SU-DHL-6 (cell line): ENCODE measurements at regions not wholly inside any gene's neighbourhood (a gene's known extent, or its start where the extent isn't known, plus 50 kb on each side); places are given as distances from the start of the nearest gene placed in this dataset.

Source experiments
- H2AFZ ChIP-seq: fragments of 200-600 bp; sonication (generic); 2 replicates; pipeline ENCODE4 v1.6.1; 2014; ENCODE audit warnings: low read depth, mild to moderate bottlenecking, moderate library complexity, mixed read lengths, antibody characterized with exemption, low read length; ENCODE audit not compliant: severe bottlenecking
- H3F3A ChIP-seq: fragments of 200-600 bp; shearing (Covaris generic); 2 replicates; pipeline ENCODE4 v1.6.0; 2016; ENCODE audit warnings: antibody characterized with exemption, mild to moderate bottlenecking; ENCODE audit not compliant: insufficient read depth
- H3K27ac ChIP-seq: fragments of 200-600 bp; sonication (generic); 2 replicates; pipeline ENCODE4 v1.5.1; 2016; ENCODE audit warnings: low read depth, mild to moderate bottlenecking, low read length, moderate library complexity, mixed read lengths
- H3K27me3 ChIP-seq: fragments of 200-600 bp; sonication (generic), shearing (Covaris generic); 2 replicates; pipeline ENCODE4 v1.6.0; 2014; ENCODE audit warnings: mild to moderate bottlenecking, low read length
- H3K36me3 ChIP-seq: fragments of 200-600 bp; sonication (generic); 2 replicates; pipeline ENCODE4 v1.6.1; 2014; ENCODE audit warnings: mild to moderate bottlenecking, low read length, mixed read lengths
- H3K4me2 ChIP-seq: fragments of 300-600, 200-600 bp; shearing (Covaris generic), sonication (generic); 2 replicates; pipeline ENCODE4 v1.6.0; 2014; ENCODE audit warnings: low read length, low read depth, mild to moderate bottlenecking; ENCODE audit not compliant: poor library complexity, severe bottlenecking
- H3K4me3 ChIP-seq: fragments of 200-600 bp; sonication (generic); 2 replicates; pipeline ENCODE4 v1.5.1; 2014; ENCODE audit warnings: antibody characterized with exemption, low read length, mild to moderate bottlenecking, mixed read lengths; ENCODE audit not compliant: insufficient read depth, poor library complexity, severe bottlenecking
- H3K79me2 ChIP-seq: fragments of 200-600 bp; sonication (generic); 2 replicates; pipeline ENCODE4 v1.6.1; 2014; ENCODE audit warnings: mild to moderate bottlenecking, low read length, moderate library complexity; ENCODE audit not compliant: insufficient read depth
- H3K9ac ChIP-seq: fragments of 200-600 bp; sonication (generic); 2 replicates; pipeline ENCODE4 v1.7.0; 2014; ENCODE audit warnings: mild to moderate bottlenecking, low read length
- H3K9me2 ChIP-seq: fragments of 200-600 bp; sonication (generic); replicated peaks from 2 replicates; pipeline ENCODE4 v1.6.1; 2014; ENCODE audit warnings: low read length; ENCODE audit not compliant: insufficient read depth
- H3K9me3 ChIP-seq: fragments of 200-600 bp; sonication (generic); 2 replicates; pipeline ENCODE4 v1.6.1; 2014; ENCODE audit warnings: low read length, mixed read lengths; ENCODE audit not compliant: insufficient read depth
- H4K20me1 ChIP-seq: fragments of 200-600 bp; sonication (generic); 2 replicates; pipeline ENCODE4 v1.6.1; 2014; ENCODE audit warnings: low read depth, mild to moderate bottlenecking, antibody characterized with exemption, low read length, moderate library complexity, mixed read lengths
- EZH2phosphoT487 ChIP-seq: fragments of 200-600 bp; sonication (generic), shearing (Covaris generic); conservative IDR thresholded peaks from 2 replicates; pipeline ENCODE4 v1.6.1; 2018; ENCODE audit warnings: mild to moderate bottlenecking, antibody characterized with exemption, low read length, moderate library complexity, mixed read lengths
- TF ChIP-seq, protein P1 (sequence below): fragments of 200-600 bp; sonication (generic); IDR thresholded peaks from one replicate; pipeline ENCODE4 v1.5.1; 2017; ENCODE audit warnings: antibody characterized with exemption, mild to moderate bottlenecking, low read length, moderate library complexity; ENCODE audit not compliant: insufficient read depth, poor library complexity, severe bottlenecking

DNA sequence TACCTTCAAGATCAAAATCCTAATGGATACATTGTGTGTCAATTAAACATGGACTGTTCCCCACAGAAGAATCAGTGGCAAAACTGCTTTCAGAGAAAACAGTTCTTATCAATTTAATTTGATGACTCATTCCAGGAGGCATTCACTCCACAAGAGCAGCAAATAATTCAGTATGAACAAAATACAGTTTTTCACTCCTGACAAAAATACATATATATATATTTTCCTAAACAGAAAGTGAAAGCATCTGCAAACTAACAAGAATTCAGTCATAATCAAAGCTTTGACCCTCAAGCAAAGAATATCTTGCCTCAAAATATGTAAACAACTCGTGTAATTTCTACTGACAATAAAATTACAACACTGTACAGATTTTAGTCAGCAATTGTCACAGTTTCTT lies 685.1 kb upstream of the SLC8A1 start:
- Histone ChIP-seq H3K27me3 (no peaks in the 10 kb centered on the region), H3K27ac (no peak overlapping the region), H3K9me3 (no peaks in the 10 kb centered on the region), H3K36me3 (no peaks in the 10 kb centered on the region), H3K4me3 (no peak overlapping the region), H3K9ac (no peak overlapping the region), H3K9me2 (no peaks in the 10 kb centered on the region), H4K20me1 (no peaks in the 10 kb centered on the region), H2AFZ (no peak overlapping the region), H3F3A (no peaks in the 10 kb centered on the region), H3K4me2 (no peak overlapping the region), H3K79me2 (no peaks in the 10 kb centered on the region)
- no peak for TF ChIP-seq EZH2phosphoT487
- TF ChIP-seq, protein P1, sequence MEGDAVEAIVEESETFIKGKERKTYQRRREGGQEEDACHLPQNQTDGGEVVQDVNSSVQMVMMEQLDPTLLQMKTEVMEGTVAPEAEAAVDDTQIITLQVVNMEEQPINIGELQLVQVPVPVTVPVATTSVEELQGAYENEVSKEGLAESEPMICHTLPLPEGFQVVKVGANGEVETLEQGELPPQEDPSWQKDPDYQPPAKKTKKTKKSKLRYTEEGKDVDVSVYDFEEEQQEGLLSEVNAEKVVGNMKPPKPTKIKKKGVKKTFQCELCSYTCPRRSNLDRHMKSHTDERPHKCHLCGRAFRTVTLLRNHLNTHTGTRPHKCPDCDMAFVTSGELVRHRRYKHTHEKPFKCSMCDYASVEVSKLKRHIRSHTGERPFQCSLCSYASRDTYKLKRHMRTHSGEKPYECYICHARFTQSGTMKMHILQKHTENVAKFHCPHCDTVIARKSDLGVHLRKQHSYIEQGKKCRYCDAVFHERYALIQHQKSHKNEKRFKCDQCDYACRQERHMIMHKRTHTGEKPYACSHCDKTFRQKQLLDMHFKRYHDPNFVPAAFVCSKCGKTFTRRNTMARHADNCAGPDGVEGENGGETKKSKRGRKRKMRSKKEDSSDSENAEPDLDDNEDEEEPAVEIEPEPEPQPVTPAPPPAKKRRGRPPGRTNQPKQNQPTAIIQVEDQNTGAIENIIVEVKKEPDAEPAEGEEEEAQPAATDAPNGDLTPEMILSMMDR: no peak

DNA sequence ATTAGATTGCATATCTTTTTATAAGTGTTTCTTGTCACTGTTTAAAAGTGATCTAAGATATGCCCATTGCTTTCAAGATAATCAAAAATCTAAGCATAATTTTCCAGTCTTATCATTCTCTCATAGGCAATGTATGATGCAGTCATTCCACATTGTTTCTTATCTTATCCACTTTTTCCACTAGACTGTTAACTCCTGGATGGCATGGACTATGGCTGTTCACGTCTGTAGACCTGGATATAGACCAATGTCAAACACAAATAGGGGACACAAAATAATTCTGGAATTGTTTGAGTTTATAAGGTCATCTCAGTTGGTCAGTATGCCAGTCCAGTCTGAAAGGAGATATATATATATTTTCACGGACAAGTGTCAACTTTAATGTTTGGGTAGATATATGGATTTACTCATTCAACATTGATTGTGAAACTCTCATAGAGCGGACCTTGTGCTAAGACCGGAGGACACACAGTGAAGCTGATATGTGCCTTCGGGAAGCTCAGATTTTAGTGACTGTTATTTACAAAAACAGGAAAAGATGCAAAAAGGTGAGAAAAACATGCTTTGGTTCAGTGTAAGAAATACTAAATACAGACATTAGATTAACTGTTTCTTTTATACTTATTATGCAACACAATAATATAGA lies 689.4 kb upstream of the SLC8A1 start:
- no peaks in the 10 kb centered on the region for H3K9me3 ChIP-seq
- H2AFZ ChIP-seq: no peak overlapping the region
- H3K9ac ChIP-seq: no peak overlapping the region
- no peaks in the 10 kb centered on the region for H3K36me3 ChIP-seq
- H3K4me3 ChIP-seq: no peak overlapping the region
- H3K4me2 ChIP-seq: no peak overlapping the region
- TF ChIP-seq, protein P1: no peak
- no peak for TF ChIP-seq EZH2phosphoT487
- H3K27me3 ChIP-seq: no peaks in the 10 kb centered on the region
- H3K9me2 ChIP-seq: no peaks in the 10 kb centered on the region
- no peaks in the 10 kb centered on the region for H3K79me2 ChIP-seq
- H3F3A ChIP-seq: no peaks in the 10 kb centered on the region
- no peaks in the 10 kb centered on the region for H4K20me1 ChIP-seq
- H3K27ac ChIP-seq: no peak overlapping the region

DNA sequence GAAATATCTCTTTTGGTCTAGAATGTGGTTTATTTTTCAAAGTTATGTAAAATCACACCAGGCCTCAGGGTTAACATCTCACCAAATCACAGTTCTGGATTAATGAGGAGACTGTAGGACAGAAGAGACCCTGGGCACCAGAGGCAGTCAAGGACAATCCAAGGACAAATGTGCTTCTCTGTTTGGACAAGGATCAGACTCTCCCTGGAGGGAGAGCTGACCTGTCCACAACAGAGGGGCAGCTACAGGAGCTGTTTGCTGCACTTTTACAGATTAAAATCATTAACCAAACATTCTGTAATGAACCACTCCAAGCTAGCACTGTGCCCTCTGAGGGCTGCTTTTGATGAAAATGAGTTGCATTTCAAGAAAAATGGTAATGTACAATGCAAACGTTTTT lies 690.6 kb upstream of the SLC8A1 start:
- Histone ChIP-seq H3K9me3 (no peaks in the 10 kb centered on the region), H3K36me3 (no peaks in the 10 kb centered on the region), H3K27ac (no peak overlapping the region), H4K20me1 (no peaks in the 10 kb centered on the region), H3K4me2 (no peak overlapping the region), H3F3A (no peaks in the 10 kb centered on the region), H3K27me3 (no peaks in the 10 kb centered on the region), H3K4me3 (no peak overlapping the region), H3K9me2 (no peaks in the 10 kb centered on the region), H3K9ac (no peak overlapping the region), H3K79me2 (no peaks in the 10 kb centered on the region), H2AFZ (no peak overlapping the region)
- TF ChIP-seq, protein P1: no peak
- no peak for TF ChIP-seq EZH2phosphoT487
